ENCODE measurements at regions not wholly inside any gene's neighbourhood (a gene's known extent, or its start where the extent isn't known, plus 50 kb on each side); places are given as distances from the start of the nearest gene placed in this dataset.
"Not testable (repeated sequence)": the region's sequence is repeated elsewhere in the genome, so short reads cannot be mapped to it uniquely, and the experiment has no call there.

DNA sequence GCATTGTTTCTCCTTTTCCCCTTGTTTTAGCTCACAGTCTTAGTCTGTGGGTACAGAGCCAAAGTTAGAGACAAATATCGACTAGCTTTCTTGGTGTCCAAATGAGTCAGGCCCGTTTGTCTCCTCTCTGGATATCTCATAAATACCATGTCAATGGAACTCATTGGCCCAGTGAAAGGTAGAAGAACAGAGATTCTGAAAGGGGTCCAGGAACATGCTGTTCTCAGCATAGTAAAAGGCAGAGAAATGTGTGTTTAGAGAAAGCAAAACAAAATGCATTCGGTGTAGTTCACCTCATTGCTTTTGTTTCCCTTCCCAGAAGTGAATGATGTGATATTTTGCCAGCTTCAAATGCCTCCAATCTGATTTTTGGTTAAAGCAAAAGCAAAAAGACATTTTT is 238.6 kb upstream of the SLC8A1 start:
- no peak for DNase-seq (ENCODE audit: low spot score)

DNA sequence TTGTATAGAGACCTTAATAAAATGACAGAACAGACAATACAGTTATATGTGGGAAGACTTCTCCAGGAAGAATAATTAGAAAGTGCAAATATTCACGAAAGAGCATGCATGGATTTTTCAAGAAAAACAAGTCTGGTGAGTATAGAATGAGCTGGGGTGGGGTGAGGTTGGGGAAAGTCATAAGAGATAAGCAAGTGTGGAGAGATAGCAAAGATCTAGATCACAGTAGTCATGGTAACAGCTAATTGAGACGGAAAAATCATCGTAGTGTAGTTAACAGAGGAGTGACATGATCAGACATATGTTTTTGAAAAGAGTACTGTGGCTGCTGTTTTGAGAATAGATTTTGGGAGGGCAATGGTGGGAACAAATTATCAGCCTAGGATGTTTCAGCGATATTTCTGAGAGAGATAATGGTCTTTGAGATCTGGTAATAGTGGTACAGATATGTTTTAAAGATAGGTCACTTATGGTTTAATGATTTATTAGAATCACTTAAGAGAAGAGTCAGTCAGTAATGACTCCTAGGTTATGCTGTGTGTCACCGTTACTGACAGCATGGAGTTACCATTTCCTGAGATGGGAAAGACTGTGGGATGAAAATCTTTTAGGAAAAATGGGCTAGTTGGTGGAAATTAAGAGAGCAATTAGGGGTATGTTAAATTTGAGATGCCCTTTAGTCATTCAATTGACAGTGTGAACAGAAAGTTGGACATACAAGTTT is 248.5 kb upstream of the SLC8A1 start:
- DNase-seq (ENCODE audit: low spot score) = peak; percentile 56

DNA sequence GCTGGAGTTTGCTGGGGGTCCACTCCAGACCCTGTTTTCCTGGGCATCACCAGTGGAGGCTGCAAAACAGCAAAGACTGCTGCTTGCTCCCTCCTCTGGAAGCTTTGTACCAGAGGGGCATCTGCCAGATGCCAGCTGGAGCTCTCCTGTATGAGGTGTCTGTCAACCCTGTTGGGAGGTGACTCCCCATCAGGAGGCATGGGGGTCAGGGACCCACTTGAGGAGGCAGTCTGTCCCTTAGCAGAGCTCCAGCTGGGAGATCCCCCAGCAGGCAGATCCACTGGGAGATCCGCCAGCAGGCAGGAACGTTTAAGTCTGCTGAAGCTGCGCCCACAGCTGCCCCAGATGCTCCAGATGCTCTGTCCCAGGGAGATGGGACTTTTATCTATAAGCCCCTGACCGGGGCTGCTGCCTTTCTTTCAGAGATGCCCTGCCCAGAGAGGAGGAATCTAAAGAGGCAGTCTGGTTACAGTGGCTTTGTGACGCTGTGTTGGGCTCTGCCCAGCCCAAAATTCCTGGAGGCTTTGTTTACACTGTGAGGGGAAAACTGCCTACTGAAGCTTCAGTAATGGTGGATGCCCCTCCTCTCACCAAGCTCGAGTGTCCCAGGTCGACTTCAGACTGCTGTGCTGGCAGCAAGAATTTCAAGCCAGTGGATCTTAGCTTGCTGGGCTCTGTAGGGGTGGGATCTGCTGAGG is 260.5 kb upstream of the SLC8A1 start:
- not testable (repeated sequence) for DNase-seq (ENCODE audit: low spot score)

DNA sequence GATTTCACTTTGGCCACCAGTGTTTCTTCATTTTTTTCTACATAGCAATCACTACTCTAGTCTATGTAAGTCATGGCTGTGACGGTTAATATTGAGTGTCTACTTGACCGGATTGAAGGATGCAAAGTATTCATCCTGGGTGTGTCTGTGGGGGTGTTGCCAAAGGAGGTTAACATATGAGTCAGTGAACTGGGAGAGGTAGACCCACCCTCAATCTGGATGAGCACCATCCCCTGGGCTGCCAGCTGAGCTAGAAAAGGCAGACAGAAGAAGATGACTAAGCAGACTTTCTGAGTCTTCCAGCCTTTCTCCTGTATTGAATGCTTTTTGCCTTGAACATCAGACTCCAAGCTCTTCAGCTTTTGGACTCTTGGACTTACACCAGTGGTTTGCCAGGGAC is 265.0 kb upstream of the SLC8A1 start:
- DNase-seq (ENCODE audit: low spot score) = peak; percentile 86

DNA sequence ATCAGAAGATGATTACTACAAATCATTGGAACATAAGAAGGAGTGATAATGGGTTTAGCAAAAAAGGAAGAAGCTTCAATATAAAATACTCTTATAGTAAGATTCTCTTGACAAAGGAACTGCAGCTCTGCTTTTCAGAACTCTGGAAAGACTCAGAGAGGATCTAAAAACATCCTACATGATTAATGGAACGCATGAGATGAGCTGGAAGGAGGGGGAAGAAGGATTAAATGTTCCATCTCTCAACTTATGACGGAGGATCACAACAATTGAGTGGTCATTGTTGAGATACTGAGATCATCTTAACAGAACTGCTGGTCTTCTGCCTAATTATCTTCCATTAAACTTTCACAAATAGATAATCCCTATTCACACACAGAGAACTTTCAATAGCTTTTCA is 267.5 kb upstream of the SLC8A1 start:
- DNase-seq (ENCODE audit: low spot score) = no peak

DNA sequence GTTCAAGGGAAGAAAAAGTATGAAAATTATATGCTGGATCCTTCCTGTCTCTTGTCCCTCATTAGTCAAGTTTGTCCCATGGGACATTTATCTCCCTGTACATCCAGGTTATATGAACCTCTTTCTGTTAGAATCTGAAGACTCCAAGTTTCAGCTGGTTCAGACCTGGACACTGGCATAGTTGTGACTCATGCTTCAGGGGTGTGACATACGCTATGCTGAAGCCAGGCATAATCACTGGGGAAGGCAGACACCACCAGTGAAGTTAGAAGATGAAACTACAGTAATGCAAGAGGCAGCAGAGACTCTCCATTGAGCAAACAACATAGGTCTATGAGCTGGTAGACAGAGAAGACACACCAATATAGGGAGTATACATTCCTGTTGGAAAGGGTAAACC is 269.7 kb upstream of the SLC8A1 start:
- DNase-seq (ENCODE audit: low spot score) = peak; percentile 50

DNA sequence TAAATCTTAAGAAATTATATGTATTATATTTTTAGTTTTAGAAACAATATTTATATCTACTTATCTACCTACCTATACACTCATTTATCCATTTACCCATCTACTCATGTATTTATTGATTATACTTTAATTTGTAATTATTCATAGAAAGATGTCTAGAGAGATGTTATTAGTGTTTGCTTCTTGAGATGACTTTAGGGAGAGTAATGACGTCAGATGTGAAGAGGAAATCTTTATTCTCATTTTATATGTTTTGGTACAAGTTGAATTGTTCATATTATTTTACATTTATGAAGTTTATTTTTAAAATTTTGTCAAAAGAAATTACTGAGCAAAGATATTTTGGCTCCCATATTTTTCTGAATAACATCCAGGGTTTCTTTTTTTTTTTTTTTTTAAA is 271.3 kb upstream of the SLC8A1 start:
- DNase-seq (ENCODE audit: low spot score) = no peak

DNA sequence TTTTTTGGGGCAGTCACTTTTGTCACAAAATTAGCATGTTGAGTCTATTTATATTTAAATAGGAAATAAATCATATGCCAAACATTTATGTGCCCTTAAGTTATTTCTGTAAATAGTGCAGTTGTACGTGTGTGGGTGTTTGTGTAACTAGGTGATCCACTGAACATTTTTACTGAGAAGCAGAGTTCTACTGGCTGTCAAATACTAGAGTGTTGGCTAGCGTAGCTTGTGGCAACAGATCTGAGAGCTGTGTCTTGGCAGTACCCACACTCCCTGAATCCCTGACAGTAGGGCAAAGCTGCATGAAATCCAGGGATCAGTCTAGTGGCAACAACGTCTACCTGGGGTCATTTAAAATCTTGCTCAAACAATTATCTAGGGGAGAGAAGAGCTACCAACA is 273.1 kb upstream of the SLC8A1 start:
- no peak for DNase-seq (ENCODE audit: low spot score)

DNA sequence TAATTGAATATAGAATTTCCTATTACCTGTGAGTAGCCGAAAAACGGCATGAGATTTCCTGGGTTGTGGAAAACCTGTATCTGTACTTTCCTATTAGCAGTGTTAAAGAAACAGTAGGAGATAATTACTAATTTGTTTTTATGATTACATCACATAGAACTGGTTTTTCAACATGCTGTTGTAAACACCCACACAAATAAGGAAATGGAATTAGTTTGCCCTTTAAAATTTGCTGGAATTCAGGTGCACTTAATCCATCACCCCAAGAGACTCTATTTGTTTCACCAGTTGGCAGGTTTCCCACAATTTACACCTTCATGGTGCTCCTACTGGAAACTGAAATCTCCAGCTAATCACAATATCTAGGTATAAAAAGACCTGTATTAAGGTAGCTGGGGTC is 274.1 kb upstream of the SLC8A1 start:
- no peak for DNase-seq (ENCODE audit: low spot score)

DNA sequence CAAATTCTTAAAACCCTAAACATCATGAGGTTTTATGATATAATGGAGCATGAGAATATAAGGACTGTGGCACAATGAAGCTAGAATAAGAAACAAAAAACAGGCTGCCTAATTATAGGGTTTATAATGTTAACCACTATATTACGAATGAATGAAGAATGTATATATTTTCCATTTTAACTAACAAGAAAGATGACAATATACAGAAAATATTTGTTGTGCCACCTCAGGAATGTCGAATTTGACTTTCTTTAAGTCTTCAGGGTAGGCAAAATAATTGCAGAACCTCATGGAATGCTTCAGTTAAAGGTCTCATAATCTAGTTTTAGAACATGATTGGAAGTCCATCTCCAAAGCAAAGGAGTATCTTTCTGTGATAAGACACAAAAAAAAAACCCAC is 282.9 kb upstream of the SLC8A1 start:
- peak; percentile 2 for DNase-seq (ENCODE audit: low spot score)

DNA sequence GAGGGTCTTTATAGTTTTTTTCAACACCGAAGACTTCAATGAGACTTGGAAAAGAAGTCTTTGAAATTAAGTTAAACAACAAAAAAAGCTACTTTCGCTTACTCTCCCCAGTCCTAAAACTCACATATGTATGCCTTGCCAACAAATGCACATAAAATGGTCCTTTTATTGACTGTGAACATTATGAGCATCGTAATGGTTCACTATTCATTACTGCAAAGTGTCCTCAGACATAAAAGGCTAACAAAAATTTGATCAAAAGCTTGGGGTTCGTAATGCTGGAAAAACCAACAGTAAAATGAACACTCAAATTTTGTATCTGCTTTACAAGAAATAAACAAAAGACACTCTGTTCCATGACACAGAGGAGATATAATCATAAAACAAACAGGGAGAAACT is 285.3 kb upstream of the SLC8A1 start:
- DNase-seq (ENCODE audit: low spot score) = no peak

DNA sequence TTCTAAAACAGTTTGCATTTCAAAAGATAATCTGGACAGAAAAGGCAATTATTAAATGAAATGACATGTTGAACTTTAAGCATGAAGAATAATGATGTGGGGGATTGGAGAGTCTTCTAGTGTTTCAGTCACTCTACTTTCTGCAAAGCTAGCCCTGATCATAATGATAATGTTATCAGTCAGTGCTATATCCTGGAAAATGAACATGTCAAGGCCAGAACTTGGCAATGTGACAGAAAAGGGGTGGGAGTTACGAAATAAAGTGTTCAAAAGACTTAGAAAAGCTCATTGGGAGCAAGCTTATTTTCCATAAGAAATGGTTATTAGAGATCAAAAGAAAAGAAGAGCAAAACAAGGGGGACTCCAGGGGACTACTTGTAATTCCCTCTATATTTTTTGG is 288.5 kb upstream of the SLC8A1 start:
- no peak for DNase-seq (ENCODE audit: low spot score)

DNA sequence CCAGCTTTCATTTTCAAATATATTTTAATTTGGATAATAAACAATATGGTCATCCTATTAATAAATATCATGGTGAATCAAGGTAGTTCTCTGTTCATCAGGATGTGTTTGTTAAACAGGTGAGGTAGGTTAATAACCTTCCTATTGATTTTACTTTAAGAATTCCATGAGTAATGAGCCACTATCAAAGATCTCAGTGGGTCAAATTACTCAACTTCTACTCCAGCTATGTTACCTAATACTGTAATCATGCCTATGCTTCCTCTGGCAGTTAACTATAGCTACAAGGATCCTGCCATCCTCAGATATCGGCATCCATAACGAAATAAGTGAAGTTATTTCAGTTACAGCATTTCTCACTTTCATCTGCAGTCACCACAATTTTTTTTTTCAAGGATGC is 289.6 kb upstream of the SLC8A1 start:
- DNase-seq (ENCODE audit: low spot score) = peak; percentile 4

DNA sequence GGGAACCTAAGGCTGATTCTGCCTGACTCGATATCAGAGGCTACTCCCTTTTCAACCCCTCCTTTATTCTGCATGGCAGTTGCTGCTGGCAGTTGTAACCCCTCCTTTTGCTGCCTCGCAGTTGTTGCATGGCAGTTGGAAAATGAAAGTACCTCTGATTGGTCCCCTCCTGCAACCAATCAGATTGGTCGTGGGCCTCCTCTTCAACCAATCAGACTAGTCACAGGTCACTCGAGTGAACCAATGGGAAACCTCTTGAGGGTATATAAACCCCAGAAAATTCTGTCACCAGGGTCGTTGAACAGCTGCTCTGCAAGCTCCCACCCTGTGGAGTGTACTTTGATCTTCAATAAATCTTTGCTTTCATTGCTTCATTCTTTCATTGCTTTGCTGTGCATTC is 294.3 kb upstream of the SLC8A1 start:
- no peak for DNase-seq (ENCODE audit: low spot score)

DNA sequence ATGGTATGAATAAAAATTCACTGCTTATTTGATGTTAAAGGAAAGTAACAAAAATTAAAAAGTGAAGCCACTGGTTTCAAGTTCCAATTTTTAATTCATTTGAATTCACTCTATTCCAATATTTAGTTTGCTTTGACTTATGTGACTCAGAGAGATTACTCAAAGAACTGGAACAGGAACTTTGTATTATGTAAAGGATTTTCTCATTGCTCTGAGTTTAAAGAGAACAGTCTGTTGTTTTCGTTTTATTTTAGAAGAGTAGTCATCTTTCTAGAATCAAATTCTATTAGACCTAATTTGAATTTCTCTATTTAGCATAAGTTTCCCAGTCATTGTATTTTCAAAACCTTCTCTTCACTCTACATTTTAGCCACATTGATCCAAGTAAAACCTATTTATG is 300.1 kb upstream of the SLC8A1 start:
- DNase-seq (ENCODE audit: low spot score) = no peak

DNA sequence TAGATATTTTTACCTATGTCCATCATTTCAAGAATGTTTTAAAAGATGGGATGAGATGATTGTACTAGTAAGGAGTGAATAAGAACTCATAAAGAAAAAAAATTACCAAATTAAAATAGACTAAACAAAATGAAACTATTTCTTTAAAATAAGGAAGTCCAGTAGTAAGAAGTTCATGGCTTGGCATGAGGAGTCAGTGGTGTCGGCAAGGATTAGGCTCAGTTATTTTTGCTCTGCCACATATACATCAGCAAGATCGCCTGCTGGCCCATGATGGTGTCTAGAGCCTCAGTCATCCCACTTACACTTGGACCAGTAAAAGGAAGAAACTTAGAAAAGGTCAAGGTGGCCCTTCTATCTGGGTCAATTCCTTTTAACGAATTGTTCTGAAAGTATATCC is 300.9 kb upstream of the SLC8A1 start:
- no peak for DNase-seq (ENCODE audit: low spot score)

DNA sequence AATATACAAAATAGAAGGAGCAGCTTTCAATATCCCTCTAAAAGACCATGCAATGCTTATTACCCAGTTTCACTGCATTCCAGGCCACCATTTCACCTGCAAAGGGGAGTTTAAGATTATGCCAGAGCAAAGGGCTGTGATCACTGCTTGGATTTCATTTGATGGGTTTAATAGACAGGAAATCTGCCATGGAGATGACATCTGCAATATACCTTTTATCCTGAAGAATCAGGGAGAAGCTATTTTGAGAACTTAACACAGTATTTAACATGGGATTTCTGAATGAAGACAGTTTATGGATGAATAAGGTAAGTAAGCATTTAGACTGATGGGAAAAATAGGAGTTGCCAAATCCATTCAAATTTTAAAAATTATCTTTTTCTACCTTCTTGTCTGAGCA is 303.0 kb upstream of the SLC8A1 start:
- DNase-seq (ENCODE audit: low spot score) = no peak

DNA sequence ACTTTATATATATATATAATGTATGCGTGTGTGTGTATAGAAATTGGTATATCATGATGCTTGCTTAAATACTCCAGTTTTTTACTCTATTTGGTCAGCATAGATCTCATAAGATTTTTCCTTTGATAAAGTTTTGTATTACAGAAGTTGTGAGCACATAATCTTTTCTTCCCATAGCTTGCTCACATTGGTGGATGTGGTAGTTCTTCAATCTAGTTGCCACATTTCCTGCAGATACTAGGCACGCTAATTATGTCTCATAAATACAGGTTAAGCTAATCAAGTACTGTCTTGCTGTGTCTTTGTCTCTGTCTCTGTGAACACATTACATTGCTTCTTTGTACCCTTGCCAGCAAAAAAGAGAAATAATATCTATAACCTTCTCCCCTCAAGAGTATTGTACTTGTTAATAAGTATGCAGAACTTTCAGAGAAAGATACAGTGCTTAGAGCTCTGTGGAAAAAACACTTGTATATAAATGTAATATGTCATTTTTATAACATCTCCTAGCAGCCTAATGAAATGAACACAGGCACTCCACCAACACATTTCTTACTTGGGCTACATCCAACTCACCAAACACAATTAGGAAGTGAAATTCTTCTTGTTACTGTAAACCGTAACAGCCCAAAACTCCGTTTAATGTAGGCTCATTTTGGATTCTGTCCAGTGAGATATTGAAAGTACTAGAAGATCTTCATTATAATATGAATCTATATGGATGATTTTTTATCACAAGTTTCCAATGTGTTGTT is 306.7 kb upstream of the SLC8A1 start:
- no peak for DNase-seq (ENCODE audit: low spot score)

DNA sequence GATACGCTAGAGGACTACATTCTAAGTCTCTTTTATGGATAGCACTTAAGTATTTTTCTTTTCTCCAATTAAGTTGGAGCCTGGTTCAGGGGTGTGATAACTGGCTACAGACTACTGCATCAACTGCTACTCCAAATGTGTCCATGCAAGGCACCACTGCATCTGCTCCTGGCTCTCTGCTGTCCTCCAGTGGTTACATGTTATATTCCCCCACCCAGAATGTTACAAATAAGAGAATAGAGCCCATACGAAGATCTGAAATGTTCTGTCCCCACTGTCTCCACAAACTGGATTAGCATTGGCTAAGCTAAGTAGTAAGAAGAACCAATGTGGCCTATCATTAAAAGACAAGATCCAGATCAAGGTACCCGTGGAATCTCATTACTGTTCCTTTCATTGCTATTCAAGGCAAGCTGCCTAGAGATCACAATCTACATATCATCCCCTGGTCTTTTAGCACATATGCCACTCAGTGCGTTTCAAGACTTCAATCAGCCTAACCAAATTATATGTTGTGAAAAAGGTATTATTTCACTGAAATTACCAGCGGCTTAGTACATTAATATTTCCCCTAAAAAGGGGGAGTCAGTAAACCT is 308.3 kb upstream of the SLC8A1 start:
- DNase-seq (ENCODE audit: low spot score) = peak; percentile 63

DNA sequence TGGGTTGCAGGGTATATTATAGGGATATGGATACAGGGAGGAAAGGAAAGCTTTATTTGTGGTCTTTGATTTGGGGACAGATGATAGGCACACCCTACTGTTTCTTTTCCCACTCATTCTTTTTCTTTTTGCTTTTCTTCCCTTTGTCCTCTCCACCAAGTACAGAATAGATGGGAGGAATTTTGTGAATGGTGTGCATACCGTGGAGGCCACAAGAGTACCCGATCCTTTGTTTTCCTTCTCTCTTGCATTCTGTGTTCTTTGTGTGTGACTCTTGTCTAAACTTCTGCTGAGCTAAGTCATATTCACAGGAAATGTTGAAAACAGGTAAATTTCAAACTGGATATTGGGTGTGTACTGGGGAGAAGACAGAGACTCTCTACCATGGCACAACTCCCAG is 321.4 kb upstream of the SLC8A1 start:
- no peak for DNase-seq (ENCODE audit: low spot score)

DNA sequence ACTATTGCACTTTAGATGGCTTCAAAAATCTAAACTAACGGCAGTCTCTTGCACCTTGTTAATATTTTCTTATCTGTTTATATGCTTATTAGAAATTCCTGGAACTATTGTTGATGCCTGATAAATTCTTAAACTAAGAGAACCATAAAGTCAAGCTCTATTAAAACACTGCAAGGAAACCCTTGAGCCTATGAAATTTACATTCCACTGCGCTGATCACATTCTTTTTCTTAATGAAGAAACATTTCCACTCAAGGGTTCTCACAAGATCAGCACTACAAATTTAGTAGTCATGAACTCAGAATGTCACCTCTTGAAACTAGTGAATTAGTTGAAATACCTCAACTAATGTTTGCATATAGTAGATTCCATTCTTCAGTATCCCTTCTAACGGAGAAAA is 331.8 kb upstream of the SLC8A1 start:
- DNase-seq (ENCODE audit: low spot score) = no peak

DNA sequence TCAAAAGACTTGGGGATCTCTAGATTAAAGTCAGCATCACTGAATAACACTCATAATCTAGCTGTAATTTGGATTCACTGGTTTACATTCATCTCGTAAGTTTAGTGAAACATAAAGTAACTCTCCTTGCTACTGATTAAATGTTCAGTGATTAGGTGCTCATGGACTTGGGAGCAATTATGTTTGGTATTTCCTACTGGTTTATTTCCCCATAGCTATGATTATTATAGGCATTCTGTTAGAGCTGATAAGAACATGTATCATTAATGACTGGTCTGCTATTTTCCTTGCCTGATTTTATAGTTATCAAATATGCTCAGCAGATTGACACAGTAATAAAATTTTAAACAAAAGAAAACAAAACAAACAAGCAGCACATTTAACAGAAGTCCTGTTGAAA is 334.7 kb upstream of the SLC8A1 start:
- no peak for DNase-seq (ENCODE audit: low spot score)

DNA sequence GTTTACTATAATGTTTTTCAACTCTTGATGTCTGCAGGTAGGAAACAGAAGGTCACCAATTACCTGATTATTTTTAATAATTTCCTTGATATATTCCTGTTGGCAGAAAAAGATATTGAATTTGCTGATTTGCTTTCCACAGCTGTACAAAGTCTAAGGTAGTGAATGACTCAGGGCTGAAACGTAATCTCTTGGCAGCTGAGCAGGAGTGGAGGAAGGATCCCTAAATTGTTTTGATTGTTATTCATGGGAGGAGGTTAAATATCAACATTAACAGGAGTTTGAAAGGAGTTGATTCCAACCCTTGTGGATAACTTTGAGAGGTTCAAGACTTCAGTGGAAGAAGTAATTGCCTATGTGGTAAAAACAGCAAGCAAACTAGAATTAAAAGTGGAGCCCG is 345.2 kb upstream of the SLC8A1 start:
- DNase-seq (ENCODE audit: low spot score) = peak; percentile 72

Data from kidney tubule cell (primary cell).